ENCODE measurements at regions not wholly inside any gene's neighbourhood (a gene's known extent, or its start where the extent isn't known, plus 50 kb on each side); places are given as distances from the start of the nearest gene placed in this dataset.

GRCh38 chr4:111992351-111993168 is 152.7 kb upstream of the FAM241A start:
- DNase-seq (ENCODE audit: low read depth) = no peak
- no peak overlapping the region for H3K4me3 ChIP-seq (ENCODE audit: low read depth, low read length)
- no peak for TF ChIP-seq CTCF (IDR thresholded peaks at IDR 0.05; ENCODE audit: control insufficient read depth, extremely low read depth, insufficient read depth)

DNA sequence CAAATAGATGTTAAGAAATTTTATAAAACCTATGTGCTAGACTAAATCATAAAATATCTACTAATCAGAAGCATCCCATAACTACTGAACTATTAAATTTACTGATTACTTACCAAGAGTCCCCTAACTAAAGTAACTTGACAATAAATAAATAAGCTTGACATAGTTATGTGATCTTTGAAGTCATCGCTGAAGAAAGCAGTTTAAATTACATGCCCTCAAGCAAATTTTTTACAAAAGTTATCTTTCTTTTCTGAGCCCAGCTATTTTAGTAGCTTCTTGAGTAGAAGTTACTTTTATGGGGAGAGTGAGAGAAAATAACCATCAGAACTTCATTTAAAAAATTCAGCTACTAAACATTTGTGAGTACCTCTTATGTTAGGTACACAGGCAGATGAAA is 150.9 kb upstream of the FAM241A start:
- DNase-seq (ENCODE audit: low read depth) = no peak
- H3K4me3 ChIP-seq (ENCODE audit: low read depth, low read length) = no peak overlapping the region
- TF ChIP-seq CTCF (IDR thresholded peaks at IDR 0.05; ENCODE audit: control insufficient read depth, extremely low read depth, insufficient read depth) = no peak

- no peak for DNase-seq (ENCODE audit: low read depth)
- no peak overlapping the region for H3K4me3 ChIP-seq (ENCODE audit: low read depth, low read length)
- TF ChIP-seq CTCF (IDR thresholded peaks at IDR 0.05; ENCODE audit: control insufficient read depth, extremely low read depth, insufficient read depth) = no peak
Observed at GRCh38 chr4:111997785-111998184, 147.5 kb upstream of the FAM241A start.

DNA sequence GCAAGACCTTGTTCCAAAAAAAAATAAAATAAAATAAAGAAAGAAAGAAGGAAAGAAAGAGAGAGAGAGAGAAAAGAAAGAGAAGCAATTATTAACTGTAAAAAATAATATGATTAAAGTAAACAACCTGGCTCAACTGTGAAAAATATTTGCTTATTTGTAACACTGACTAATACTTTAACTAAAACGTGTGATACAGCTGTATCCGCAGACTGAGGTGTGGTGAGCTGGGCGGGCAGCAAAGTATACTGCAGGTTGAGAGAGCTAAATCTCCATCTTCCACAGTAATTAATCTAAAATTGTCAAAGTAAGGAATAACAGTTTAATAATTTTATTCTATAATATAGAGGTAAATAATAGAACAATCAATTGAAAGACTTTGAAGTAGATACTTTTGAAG is 145.5 kb upstream of the FAM241A start:
- TF ChIP-seq CTCF (IDR thresholded peaks at IDR 0.05; ENCODE audit: control insufficient read depth, extremely low read depth, insufficient read depth) = no peak
- no peak for DNase-seq (ENCODE audit: low read depth)
- no peak overlapping the region for H3K4me3 ChIP-seq (ENCODE audit: low read depth, low read length)

DNA sequence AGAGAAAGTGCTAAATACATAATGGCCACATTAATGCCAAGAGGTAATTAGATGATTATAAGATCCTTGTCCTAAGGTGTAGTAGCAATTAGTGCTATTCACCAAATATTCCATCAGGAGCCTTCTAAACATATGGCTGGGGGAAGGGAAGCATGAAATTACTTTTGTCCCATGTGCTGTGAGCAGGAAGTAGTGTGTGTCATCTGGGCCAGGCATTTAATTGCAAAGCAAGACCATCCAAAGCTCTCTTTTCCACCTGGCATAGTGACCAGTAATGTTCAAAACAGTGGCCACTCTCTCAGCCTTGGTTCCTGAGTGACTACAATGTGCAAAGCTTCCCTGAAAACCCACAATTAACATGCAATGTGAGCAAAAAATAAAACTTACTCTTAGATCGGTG is 144.2 kb upstream of the FAM241A start:
- no peak overlapping the region for H3K4me3 ChIP-seq (ENCODE audit: low read depth, low read length)
- no peak for DNase-seq (ENCODE audit: low read depth)
- no peak for TF ChIP-seq CTCF (IDR thresholded peaks at IDR 0.05; ENCODE audit: control insufficient read depth, extremely low read depth, insufficient read depth)

- no peak for TF ChIP-seq CTCF (IDR thresholded peaks at IDR 0.05; ENCODE audit: control insufficient read depth, extremely low read depth, insufficient read depth)
- no peak for DNase-seq (ENCODE audit: low read depth)
- H3K4me3 ChIP-seq (ENCODE audit: low read depth, low read length) = no peak overlapping the region
Observed at GRCh38 chr4:112002248-112002661, 143.0 kb upstream of the FAM241A start.
